ENCODE measurements at regions not wholly inside any gene's neighbourhood (a gene's known extent, or its start where the extent isn't known, plus 50 kb on each side); places are given as distances from the start of the nearest gene placed in this dataset.

DNA sequence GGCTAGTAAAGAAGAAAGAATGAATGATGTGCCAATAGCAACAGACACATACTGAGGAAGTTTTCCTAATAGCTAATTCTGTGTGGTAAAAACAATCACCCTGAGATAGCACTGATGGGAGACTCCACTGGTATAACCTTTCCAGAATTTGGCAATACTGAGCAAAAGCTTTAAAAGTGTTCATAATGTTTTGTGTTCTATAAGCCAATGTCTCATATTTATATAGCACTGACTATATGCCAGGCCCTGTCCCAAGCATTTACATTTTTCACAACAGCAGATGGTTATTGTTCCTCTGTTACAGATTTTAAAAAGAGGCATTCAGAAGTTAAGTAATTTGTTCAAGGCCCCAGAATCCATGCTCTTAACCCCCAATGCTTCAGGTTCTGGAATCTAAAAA lies 108.0 kb upstream of the DST start:
- H3K36me3 Mint-ChIP-seq, result no peaks in the 10 kb centered on the region
- H3K27ac Mint-ChIP-seq, result no peak overlapping the region
- no peaks in the 10 kb centered on the region for H3K4me1 Mint-ChIP-seq
- H3K4me3 Mint-ChIP-seq, result no peak overlapping the region
- no peaks in the 10 kb centered on the region for H3K9me3 Mint-ChIP-seq
- peaks cover 1% of the 10 kb centered on the region for H3K27me3 Mint-ChIP-seq

DNA sequence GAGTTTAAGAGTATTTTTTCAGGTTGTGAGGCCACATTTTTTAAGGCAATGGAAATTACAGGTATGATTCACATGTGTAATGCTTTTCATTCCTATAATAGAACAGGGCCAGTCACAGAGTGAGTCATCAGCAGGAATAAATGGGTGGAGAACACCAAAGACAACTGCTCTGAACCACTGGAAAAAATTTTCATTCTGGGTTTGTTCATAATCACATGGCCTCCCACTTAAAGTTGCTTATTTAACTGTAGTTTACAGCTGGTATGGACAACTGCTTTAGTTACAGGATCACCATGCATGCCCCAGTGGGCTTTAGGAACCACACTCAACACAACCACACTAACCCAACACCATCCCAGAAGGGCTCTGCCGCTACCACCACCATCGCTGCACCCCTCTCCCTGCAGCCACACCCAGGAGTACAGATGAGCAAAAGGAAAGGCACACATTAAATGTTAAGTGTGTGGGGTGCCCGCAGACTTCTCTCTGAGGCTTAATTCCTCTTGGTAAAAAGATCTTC lies 107.0 kb upstream of the DST start:
- Mint-ChIP-seq H3K27ac (no peak overlapping the region), H3K4me1 (no peaks in the 10 kb centered on the region), H3K9me3 (no peaks in the 10 kb centered on the region), H3K27me3 (peaks cover 1% of the 10 kb centered on the region), H3K4me3 (no peak overlapping the region), H3K36me3 (no peaks in the 10 kb centered on the region)

DNA sequence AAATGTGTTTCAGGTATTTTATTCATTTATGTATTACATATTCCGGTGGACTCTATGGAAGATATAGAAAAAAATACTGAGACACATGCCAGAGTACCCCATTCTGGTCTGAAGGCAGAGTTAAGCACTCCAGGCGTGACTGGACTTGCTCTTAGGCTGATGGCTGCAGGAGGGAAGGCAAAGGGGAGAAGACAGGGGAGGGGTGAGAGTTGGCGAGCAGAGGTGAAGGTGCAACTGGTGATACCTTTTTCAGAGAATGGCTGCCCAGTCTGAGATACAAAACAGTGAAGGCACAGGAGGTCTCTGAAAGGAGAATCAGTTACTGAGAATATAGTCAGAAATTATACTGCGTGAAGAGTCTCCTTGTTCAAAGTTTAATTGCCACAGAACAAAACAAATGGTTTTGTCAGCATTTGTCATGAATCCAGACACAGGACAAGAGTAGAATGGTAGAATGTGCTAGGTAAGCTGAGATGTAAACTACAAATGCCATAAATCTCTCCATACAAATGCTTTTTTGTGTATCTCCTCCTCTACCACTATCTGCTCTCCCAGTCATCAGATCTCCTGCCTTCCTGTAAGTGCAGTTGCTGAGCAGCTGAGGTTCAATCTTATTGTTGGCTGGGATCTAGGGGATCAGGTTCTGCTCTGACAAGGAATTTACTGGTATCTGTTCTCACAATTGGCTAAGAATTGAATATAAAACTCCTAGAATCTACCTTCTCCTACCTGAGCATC lies 104.2 kb upstream of the DST start:
- H3K36me3 Mint-ChIP-seq, result no peaks in the 10 kb centered on the region
- H3K27ac Mint-ChIP-seq, result no peak overlapping the region
- no peaks in the 10 kb centered on the region for H3K9me3 Mint-ChIP-seq
- no peak overlapping the region for H3K4me3 Mint-ChIP-seq
- peaks cover 3% of the 10 kb centered on the region for H3K27me3 Mint-ChIP-seq
- peaks cover 3 to 5% (median 3%) of the 10 kb centered on the region in 3 donors for H3K4me1 Mint-ChIP-seq

DNA sequence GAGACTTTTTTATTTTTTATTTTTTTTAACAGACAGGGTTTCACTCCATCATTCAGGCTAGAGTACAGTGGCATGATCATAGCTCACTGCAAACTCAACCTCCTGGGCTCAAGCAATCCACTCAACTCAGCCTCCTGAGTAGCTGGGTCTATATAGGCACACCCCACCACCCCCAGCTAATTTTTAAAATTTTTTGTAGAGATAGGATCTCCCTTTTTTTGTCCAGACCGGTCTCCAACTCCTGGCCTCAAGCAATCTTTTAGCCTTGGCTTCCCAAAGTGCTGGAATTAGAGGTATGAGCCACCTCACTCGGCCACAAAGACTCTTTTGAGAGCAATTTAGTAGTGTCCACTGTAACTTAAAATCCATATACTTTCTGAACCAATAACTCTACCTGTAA lies 103.3 kb upstream of the DST start:
- Mint-ChIP-seq H3K9me3 (no peaks in the 10 kb centered on the region), H3K27me3 (peaks cover 6% of the 10 kb centered on the region), H3K4me1 (peaks cover 3 to 5% (median 3%) of the 10 kb centered on the region in 3 donors), H3K27ac (no peak overlapping the region), H3K4me3 (no peak overlapping the region), H3K36me3 (no peaks in the 10 kb centered on the region)

DNA sequence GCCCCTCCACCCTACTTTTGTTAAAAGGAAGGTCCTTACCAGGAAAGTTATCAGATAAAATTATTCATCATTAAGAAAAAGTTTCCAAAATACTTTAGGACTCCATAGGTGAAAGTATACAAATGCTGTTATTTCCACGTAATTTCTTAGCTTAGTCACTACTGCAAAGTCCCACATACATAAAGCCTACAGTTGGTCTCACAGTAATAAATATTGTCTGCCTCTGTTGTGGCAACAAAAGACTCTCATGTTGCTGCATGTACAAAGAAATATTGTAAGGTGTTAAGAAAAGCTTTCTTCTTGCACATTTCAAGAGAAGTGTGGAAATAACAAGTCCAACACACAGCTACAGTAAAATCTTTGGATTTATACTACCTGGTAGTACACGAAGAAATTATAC lies 102.4 kb upstream of the DST start:
- no peak overlapping the region for H3K27ac Mint-ChIP-seq
- peaks cover 3 to 5% (median 3%) of the 10 kb centered on the region in 3 donors for H3K4me1 Mint-ChIP-seq
- no peak overlapping the region for H3K4me3 Mint-ChIP-seq
- no peaks in the 10 kb centered on the region for H3K9me3 Mint-ChIP-seq
- H3K36me3 Mint-ChIP-seq, result no peaks in the 10 kb centered on the region
- peaks cover 6% of the 10 kb centered on the region for H3K27me3 Mint-ChIP-seq

DNA sequence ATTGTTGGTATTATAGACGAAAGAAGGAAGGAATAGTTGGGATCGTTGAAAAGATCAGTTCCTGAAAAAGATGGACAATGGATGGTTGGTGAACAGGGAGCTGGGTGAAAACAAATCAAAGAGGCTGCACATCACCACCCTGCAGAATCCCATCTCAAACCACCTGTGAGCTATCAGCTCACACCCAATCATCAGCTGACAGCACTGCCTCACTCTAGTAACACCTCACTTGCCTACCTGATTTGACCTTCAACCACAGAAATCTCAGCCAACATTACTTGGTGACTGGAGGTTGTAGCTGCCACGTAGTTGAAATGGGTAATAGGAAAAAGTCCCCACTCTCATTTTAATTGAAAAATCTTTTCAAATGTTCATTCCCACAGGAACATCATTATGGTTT lies 101.8 kb upstream of the DST start:
- Mint-ChIP-seq H3K4me3 (no peak overlapping the region), H3K9me3 (no peaks in the 10 kb centered on the region), H3K36me3 (no peaks in the 10 kb centered on the region), H3K4me1 (peaks cover 3 to 5% (median 3%) of the 10 kb centered on the region in 3 donors), H3K27me3 (peaks cover 6% of the 10 kb centered on the region), H3K27ac (no peak overlapping the region)

DNA sequence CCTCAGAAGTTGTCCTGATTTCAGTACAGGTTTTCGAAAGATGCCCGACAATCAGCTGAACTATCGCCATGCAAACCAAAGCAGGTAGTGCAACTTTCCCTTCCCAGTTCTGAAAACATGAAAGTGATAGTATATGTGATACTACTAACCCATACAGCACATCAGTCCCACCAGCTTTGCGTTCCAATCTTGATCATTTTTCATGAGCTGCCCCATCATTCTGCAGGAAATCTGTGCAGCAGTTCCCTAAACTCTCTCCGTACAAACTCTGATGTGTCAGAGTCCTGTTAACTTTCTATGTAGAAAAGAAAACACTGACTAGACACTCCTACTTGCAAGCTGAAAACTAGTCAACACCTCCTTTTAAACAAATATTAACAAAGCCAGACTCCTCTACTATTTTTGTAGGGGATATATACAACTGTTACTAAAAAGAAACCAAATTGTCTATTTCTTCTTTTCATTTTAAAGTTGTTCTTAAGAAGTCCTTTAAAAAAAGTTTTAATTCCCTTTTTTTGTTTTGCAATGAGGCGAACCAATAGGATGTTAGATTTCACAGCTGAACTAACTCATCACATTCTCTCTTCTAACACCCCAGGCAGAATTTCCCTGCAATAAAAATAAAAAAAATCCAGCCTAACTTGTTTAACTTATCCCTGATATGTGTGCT lies 99.6 kb upstream of the DST start:
- Mint-ChIP-seq H3K9me3 (no peaks in the 10 kb centered on the region), H3K4me3 (no peak overlapping the region), H3K36me3 (no peaks in the 10 kb centered on the region), H3K27me3 (peaks cover 6% of the 10 kb centered on the region), H3K27ac (no peak overlapping the region), H3K4me1 (peaks cover 3 to 5% (median 3%) of the 10 kb centered on the region in 3 donors)

DNA sequence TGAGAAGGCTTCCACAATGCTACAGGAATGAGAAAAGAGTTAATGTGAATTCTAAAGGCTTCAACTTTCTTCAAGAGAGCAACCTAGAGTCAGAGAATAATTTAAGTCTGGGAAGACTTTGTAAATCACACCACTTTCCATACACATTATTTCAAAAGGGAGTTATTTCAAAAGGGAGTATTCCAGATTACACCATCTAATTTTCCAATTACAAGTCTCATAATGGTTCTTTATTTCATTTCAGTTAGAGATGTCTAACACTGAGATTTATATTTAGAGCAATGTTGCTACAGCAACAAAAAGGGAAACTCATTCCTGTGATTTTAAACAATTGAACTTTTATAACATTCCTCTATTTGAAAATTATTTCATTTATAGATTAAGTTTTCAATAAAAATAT lies 98.8 kb upstream of the DST start:
- no peaks in the 10 kb centered on the region for H3K36me3 Mint-ChIP-seq
- no peaks in the 10 kb centered on the region for H3K9me3 Mint-ChIP-seq
- H3K27ac Mint-ChIP-seq, result no peak overlapping the region
- peaks cover 6% of the 10 kb centered on the region for H3K27me3 Mint-ChIP-seq
- no peak overlapping the region for H3K4me3 Mint-ChIP-seq
- H3K4me1 Mint-ChIP-seq, result peaks cover 3 to 5% (median 3%) of the 10 kb centered on the region in 3 donors

DNA sequence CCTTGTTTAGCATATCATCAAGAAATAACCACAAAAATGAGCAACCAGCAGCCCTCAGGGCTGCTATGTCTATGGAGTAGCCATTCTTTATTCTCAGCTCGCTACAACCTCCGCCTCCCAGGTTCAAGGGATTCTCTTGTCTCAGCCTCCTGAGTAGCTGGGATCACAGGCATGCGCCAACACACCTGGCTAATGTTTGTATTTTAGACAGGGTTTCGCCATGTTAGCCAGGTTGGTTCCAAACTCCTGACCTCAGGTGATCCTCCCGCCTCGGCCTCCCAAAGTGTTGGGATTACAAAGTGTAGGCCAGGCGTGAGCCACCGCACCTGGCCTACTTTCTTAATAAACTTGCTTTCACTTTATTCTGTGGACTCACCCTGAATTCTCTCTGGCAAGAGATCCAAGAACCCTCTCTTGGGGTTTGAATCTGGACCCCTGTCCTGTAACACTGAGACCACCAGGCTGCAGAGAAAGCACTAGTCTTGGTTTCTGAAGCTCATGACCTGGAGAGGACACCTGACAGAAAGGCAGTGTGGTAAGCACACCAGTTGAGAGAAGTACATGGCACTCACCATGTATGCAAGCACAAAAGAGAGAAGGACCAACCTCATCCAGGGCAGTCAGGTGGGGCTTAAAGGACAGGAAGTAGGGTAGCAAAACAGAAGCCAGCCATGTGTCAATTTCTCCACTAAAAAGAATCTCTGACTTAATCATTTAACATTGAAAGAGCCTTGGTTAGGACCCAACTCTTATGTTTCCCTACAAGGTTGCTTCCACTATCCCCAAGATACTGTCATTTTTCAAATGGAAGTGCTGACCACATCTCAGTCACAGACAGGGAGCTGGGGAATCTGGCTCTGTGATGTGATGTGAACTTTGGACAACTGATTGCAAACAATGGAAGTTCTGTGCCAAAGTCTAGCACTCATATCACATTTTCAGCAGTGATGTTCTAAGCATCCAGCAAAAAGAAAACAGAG lies 97.4 kb upstream of the DST start:
- Mint-ChIP-seq H3K4me3 (no peak overlapping the region), H3K4me1 (peaks cover 3 to 5% (median 3%) of the 10 kb centered on the region in 3 donors), H3K27me3 (peaks cover 5% of the 10 kb centered on the region), H3K9me3 (no peaks in the 10 kb centered on the region), H3K27ac (no peak overlapping the region), H3K36me3 (no peaks in the 10 kb centered on the region)

DNA sequence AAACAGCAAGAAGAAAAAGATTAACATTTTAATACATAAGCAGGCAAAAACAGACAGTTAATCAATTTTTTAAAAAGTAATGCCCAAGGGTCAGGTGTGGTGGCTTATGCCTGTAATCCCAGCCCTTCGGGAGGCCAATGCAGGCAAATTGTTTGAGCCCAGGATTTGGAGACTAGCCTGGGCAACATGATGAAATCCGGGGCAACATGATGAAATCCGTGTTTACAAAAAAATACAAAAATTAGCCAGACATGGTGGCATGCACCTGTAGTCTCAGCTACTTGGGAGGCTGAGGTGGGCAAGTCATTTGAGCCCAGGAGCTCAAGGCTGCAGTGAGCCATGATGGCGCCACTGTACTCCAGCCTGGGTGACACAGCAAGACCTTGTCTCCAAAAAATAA lies 94.1 kb upstream of the DST start:
- Mint-ChIP-seq H3K27me3 (peaks cover 4% of the 10 kb centered on the region), H3K36me3 (no peaks in the 10 kb centered on the region), H3K4me3 (no peak overlapping the region), H3K4me1 (no peaks in the 10 kb centered on the region), H3K9me3 (no peaks in the 10 kb centered on the region), H3K27ac (no peak overlapping the region)

DNA sequence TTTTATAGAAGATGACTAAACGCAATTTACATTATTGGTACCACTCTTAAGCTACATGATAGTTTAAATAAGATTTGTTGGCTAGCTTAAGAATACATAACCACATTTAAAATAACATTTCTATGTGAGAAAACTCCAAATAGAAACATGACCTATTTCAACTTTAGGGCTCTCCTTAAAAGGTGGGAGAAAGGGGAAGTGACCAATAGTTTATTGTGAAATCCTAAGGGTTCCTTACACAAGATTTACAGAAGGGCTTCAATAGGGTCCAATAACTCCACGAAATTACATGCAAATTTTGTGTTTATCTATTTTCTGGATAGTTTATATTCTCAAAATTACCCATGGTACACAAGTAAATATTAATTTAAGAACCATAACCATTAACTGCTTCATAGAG lies 91.6 kb upstream of the DST start:
- no peak overlapping the region for H3K4me3 Mint-ChIP-seq

DNA sequence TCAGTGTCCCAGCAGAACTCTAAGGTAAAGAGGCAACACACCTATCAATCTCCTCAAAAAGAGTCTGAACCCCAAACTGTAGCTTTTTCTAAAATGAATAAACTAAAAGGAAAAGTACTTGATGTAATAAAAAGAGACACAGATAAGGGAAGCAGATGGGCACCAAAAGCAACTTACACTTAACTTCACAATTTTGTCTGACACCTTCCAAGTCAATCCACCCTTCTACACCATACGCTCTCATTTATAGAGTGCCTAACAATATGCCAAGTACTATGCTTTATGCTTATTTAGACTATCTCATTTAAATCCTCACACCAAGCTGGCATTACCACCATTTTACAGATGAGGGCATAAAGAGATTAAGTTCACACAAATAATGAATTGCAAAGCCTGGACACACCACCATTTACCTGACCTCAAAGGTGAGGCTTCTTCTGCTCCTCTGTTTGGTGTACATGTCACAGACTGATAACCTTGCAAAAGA lies 90.6 kb upstream of the DST start:
- Mint-ChIP-seq H3K4me1 (no peaks in the 10 kb centered on the region), H3K9me3 (no peaks in the 10 kb centered on the region), H3K27ac (no peak overlapping the region), H3K27me3 (no peaks in the 10 kb centered on the region), H3K4me3 (no peak overlapping the region), H3K36me3 (no peaks in the 10 kb centered on the region)

More for the DNA sequence above, 91.6 kb upstream of the DST start:
- Mint-ChIP-seq H3K27ac (no peak overlapping the region), H3K36me3 (no peaks in the 10 kb centered on the region), H3K4me1 (no peaks in the 10 kb centered on the region), H3K27me3 (no peaks in the 10 kb centered on the region), H3K9me3 (no peaks in the 10 kb centered on the region)

DNA sequence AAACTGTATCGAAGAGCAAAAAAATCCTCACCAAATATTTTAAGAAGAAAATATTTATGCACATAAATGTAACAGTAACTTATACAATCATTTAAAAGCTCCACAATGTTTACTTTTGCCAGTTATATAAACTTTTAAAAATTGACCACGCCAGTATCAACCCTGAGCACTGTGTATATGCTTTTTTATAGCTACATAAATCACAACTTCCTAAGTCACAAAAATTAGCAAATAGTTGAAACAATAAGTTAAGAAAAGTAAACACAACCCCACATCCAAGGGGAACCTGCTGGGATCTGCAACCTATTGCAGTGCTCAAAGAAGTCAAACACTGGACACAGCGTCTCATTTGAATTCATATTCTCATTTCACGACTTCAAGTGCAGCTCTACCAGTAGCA lies 89.8 kb upstream of the DST start:
- H3K4me1 Mint-ChIP-seq, result no peaks in the 10 kb centered on the region
- H3K4me3 Mint-ChIP-seq, result no peak overlapping the region
- H3K9me3 Mint-ChIP-seq, result no peaks in the 10 kb centered on the region
- no peaks in the 10 kb centered on the region for H3K27me3 Mint-ChIP-seq
- no peak overlapping the region for H3K27ac Mint-ChIP-seq
- H3K36me3 Mint-ChIP-seq, result no peaks in the 10 kb centered on the region

DNA sequence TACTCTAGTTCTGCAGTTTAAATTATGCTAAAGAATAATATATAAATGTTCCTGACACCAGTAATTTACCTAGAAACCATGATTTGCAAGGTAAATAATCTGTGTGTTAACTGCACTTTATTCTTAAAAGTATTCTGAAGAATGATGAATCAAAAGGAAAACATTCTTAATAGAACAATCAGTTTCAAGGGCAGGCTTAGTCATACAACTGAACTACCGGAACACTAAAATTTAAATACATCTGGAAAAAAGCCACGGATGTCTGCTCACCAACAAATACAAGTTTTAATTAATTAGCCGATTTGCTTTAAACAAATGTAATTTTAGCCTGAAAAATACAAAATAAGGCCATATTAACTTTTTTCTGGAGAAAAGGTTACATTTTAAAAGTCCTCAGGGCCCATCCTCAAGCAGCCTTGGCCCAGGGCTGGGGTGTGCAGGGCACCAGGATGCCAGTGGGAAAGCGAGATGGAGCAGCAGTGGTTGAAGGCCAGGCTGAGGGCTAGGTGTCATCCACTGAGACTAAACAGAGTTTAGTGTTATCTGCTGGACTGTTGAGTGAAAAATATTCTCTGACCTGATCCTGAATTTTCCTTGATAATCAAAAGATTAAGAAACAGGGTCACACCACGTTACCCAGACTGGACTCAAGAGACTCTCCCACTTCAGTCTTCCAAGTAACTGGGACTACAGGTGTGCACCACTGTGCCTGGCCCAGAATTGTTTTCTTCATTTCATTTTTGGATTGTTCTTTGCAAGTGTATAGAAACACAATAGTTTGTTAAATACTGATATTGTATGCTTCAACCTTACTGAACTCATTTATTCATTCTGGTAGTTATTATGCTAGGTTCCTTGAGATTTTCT lies 88.2 kb upstream of the DST start:
- Mint-ChIP-seq H3K27ac (no peak overlapping the region), H3K9me3 (no peaks in the 10 kb centered on the region), H3K4me1 (no peaks in the 10 kb centered on the region), H3K36me3 (no peaks in the 10 kb centered on the region), H3K4me3 (no peak overlapping the region), H3K27me3 (no peaks in the 10 kb centered on the region)

All from IgD-negative memory B cell (primary cell).